GM12865 (cell line): ENCODE measurements at regions not wholly inside any gene's neighbourhood (a gene's known extent, or its start where the extent isn't known, plus 50 kb on each side); places are given as distances from the start of the nearest gene placed in this dataset.
"Not testable (repeated sequence)": the region's sequence is repeated elsewhere in the genome, so short reads cannot be mapped to it uniquely, and the experiment has no call there.

Experiments
- DNase-seq: peaks from one replicate; pipeline ENCODE4 v3.0.0; 2010; ENCODE audit warnings: low read depth
- H3K4me3 ChIP-seq: 2 replicates; pipeline ENCODE4 v1.5.1; 2011; ENCODE audit warnings: mild to moderate bottlenecking, low read depth, low read length, control low read depth
- TF ChIP-seq, protein P1 (sequence below): IDR thresholded peaks from 2 replicates; pipeline ENCODE4 v1.5.1; 2011; ENCODE audit warnings: low read length, control low read depth, low read depth, inconsistent platforms; ENCODE audit not compliant: insufficient read depth; ENCODE audit errors: missing control alignments

DNA sequence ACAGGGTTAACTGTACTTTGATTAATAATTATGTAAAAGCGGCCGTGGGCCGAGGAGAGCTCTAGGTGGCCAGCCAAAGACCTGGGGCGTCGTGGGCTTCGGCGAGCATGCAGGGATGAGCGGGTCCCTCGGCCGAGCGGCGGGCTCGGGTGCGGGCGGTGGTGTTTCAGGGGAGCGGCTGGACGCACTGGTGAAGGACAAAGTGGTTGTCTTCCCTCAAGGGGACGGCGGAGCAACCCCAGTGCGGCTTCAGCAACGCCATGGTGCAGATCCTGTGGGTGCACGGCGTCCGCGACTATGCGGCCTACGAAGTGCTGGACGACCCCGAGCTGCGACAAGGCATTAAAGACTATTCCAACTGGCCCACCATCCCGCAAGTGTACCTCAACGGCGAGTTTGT is 103.0 kb upstream of the C1GALT1C1 start:
- DNase-seq, result no peak
- no peak overlapping the region for H3K4me3 ChIP-seq
- TF ChIP-seq, protein P1, sequence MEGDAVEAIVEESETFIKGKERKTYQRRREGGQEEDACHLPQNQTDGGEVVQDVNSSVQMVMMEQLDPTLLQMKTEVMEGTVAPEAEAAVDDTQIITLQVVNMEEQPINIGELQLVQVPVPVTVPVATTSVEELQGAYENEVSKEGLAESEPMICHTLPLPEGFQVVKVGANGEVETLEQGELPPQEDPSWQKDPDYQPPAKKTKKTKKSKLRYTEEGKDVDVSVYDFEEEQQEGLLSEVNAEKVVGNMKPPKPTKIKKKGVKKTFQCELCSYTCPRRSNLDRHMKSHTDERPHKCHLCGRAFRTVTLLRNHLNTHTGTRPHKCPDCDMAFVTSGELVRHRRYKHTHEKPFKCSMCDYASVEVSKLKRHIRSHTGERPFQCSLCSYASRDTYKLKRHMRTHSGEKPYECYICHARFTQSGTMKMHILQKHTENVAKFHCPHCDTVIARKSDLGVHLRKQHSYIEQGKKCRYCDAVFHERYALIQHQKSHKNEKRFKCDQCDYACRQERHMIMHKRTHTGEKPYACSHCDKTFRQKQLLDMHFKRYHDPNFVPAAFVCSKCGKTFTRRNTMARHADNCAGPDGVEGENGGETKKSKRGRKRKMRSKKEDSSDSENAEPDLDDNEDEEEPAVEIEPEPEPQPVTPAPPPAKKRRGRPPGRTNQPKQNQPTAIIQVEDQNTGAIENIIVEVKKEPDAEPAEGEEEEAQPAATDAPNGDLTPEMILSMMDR, result no peak

DNA sequence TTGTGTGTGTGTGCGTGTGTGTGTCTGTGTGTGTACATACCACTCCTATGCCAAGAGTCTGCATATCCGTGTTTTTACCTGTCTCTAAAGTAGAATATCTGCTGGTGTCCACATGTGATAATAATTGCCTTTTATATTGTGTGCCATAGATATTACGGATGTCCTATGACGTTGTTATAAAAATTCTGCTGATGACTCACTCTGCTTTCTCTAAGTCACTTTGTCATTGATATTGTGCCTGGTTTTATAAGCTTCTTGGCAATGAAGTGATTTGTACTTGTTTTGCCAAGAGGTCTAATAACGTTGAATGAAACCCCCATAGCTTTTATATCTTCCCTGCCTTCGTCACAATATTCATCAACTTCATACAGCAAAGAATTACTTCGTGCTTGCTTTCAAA is 102.6 kb upstream of the C1GALT1C1 start:
- TF ChIP-seq, protein P1, result no peak
- DNase-seq, result no peak
- H3K4me3 ChIP-seq, result no peak overlapping the region

DNA sequence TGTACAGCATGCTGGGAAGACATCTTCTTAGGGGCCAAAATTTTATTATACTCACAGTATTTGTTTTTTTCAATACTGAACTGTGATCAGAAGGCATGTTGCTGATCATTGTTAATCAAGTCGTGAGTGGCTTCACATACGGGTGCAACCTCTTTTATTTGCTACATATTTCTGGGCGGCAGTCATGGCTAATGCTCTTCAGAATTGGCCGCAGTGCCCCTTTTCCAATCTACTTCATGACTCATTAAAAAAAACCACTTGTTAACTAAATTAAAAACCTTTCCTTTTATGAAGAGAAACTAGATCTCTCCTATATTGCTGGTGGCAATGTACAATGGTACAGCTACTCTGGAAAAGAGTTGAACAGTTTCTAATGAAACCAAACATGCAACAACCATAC is 101.5 kb upstream of the C1GALT1C1 start:
- no peak overlapping the region for H3K4me3 ChIP-seq
- DNase-seq, result no peak
- TF ChIP-seq, protein P1, result no peak

DNA sequence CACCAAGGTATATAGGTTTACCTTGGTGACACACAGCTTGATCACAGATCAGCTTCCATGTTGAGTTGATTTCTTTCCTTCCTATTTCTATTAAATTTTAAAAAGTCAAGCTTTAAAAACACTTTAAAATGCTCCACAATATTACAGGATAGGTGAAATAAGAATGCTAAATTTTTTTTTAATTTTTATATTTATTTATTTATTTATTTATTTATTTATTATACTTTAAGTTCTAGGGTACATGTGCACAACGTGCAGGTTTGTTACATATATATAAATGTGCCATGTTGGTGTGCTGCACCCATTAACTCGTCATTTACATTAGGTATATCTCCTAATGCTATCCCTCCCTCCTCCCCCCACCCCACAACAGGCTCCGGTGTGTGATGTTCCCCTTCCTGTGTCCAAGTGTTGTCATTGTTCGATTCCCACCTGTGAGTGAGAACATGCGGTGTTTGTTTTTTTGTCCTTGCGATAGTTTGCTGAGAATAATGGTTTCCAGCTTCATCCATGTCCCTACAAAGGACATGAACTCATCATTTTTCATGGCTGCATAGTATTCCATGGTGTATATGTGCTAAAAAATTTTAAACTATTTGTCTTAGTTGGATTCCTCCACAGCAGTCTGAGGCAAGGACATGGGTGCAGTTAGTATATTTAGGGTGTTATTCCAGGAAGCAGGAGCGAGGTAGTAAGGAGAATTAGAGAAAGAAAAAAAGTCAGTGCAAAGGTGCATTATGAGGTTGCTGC is 99.8 kb upstream of the C1GALT1C1 start:
- H3K4me3 ChIP-seq, DNase-seq: not testable (repeated sequence)

DNA sequence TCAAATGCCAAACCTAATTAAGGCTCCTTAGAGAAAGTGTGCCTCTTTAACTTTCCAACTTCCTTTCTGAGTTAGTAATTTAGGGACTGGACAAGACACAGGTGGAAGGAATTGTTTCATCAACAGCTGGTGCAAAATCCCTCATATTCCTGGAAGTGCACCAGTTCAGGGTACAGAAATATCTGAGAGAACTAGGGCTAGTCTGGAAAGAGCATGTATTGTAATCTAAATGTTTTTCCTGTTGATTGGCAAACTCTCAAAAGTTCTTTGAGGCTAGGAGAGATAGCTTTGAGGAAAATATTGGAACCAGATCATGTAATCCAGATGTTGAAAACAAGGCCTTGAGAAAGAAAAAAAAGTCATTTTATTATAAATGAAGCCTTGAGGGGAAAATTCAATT is 98.1 kb upstream of the C1GALT1C1 start:
- DNase-seq, result no peak
- no peak overlapping the region for H3K4me3 ChIP-seq
- TF ChIP-seq, protein P1, result no peak

DNA sequence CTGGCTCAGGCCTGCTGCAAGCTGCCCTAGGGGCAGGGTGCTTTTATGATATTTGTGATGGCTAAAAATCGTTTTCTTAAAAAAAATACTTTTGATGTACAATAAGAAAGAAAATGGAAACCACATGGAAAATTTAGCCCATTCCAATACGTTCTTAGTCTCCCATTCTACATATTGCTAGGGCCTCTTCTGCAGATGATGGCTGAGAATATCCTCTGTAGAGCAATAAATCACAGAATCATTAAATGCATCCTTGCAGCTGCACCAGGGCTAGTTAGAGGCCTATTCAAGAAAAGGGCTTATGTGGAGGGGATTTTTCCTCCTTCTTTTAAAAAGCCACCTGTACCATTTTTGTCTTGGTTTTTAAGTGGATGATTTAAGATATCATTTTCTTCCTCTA is 97.6 kb upstream of the C1GALT1C1 start:
- no peak for DNase-seq
- TF ChIP-seq, protein P1, result no peak
- H3K4me3 ChIP-seq, result no peak overlapping the region

DNA sequence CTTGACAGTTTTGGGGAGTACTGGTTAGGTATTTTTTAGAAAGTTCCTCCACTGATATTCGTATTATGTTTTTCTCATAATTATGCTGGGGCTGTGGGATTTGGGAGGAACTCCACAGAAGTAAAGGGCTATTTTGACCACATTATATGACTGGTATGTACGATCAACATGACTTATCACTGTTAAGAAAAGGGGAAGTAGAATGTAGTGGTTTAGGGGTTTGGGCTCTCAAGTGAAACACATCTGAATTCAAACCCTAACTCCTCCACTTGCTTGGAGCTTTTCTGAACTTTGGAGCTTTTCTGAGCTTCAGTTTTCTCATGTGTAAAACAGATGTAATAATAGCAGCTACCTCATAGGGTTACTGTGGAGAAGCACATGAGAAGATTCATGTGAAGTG is 96.4 kb upstream of the C1GALT1C1 start:
- TF ChIP-seq, protein P1, result no peak
- H3K4me3 ChIP-seq, result no peak overlapping the region
- peak; percentile 70 for DNase-seq

DNA sequence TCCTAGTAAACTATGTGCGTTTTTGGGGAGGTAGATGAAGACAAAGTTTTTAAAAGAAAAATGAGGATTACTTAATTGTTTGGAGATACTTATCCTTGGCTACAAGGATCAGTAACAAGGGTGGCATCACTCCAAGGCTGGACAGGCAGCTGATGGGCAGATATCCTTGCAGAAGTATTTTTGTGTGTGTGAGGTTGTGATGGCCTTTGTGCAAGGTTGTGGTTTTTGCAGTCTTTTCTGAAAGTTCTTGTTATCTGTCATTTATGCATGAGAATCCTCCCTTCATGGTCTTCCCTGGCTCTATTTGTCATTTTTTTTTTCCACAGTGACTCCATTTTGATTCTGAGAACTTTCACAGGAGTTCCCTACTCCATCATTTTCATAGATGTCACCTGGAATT is 96.0 kb upstream of the C1GALT1C1 start:
- TF ChIP-seq, protein P1, result no peak
- no peak overlapping the region for H3K4me3 ChIP-seq
- DNase-seq, result peak; percentile 4
